Endothelial cell of umbilical vein (primary cell): ENCODE measurements at regions not wholly inside any gene's neighbourhood (a gene's known extent, or its start where the extent isn't known, plus 50 kb on each side); places are given as distances from the start of the nearest gene placed in this dataset.
A peak's percentile ranks its signal among the peaks of the same experiment; 100 is the strongest.

Source experiments
- BruUV-seq: library from RNA; stranded (reverse); fragments of 400-500 nt; replicated peaks from 2 replicates; lab custom pipeline; 2021; lab: Mats Ljungman, UMichigan
- CTCF ChIA-PET: fragments of 300-600, 350-600 bp; sonication (Branson Sonifier 250); formaldehyde crosslinking; loops from one replicate; lab custom pipeline; 2021; ENCODE audit warnings: antibody characterized with exemption, inconsistent platforms; lab: Charles Lee
- POLR2A ChIA-PET: fragments of 300-600, 350-600 bp; sonication (Branson Sonifier 250); formaldehyde crosslinking; loops from one replicate; lab custom pipeline; 2021; ENCODE audit warnings: antibody characterized with exemption, inconsistent platforms; lab: Charles Lee
- DNase-seq: peaks from one replicate; pipeline ENCODE4 v3.0.0-alpha.2; 2011; ENCODE audit warnings: low read depth, low spot score
- FAIRE-seq: peaks from 2 replicates; lab custom pipeline; 2011; peaks lifted over from hg19 to GRCh38; lab: Jason Lieb, UNC
- H2AFZ ChIP-seq: 2 replicates; pipeline ENCODE4 v1.6.0; 2012; ENCODE audit warnings: low read depth, low read length, control low read depth, inconsistent platforms
- H3K27ac ChIP-seq: 2 replicates; pipeline ENCODE4 v1.5.1; 2011; ENCODE audit warnings: low read depth, mild to moderate bottlenecking, control low read depth, low read length, moderate library complexity; ENCODE audit not compliant: insufficient read depth
- H3K27me3 ChIP-seq, 2 experiments: 2 replicates each; pipeline versions ENCODE4 v1.6.0 to v1.6.1; 2011; ENCODE audit warnings: low read length in 2 of 2, mixed read lengths in 1 of 2; ENCODE audit not compliant: control insufficient read depth in 2 of 2, insufficient read depth in 2 of 2
- H3K36me3 ChIP-seq, 2 experiments: 2 replicates in 1 of 2; 3 replicates in 1 of 2; pipeline ENCODE4 v1.5.1; 2011; ENCODE audit warnings: low read length in 2 of 2, mild to moderate bottlenecking in 1 of 2, moderate library complexity in 1 of 2; ENCODE audit not compliant: control insufficient read depth in 2 of 2, insufficient read depth in 2 of 2; ENCODE audit errors: extremely low read depth in 1 of 2
- H3K4me1 ChIP-seq: 3 replicates; pipeline ENCODE4 v1.5.1; 2011; ENCODE audit warnings: mild to moderate bottlenecking, low read length; ENCODE audit not compliant: control insufficient read depth, insufficient read depth; ENCODE audit errors: extremely low read depth
- H3K4me2 ChIP-seq: 2 replicates; pipeline ENCODE4 v1.6.1; 2011; ENCODE audit warnings: low read length, control low read depth, mixed read lengths; ENCODE audit not compliant: insufficient read depth
- H3K4me3 ChIP-seq, 3 experiments: fragments of 200-600 bp in 1 of 3; sonication (generic), shearing (Covaris generic) in 1 of 3; replicated peaks in 1 of 3; 2 replicates each; pipeline ENCODE4 v1.5.1; 2011 to 2016; ENCODE audit warnings: control low read depth in 3 of 3, low read length in 3 of 3, mild to moderate bottlenecking in 2 of 3, inconsistent platforms in 1 of 3, low read depth in 1 of 3, moderate library complexity in 1 of 3; ENCODE audit not compliant: insufficient read depth in 1 of 3
- H3K79me2 ChIP-seq: 2 replicates; pipeline ENCODE4 v1.6.0; 2012; ENCODE audit warnings: low read length, inconsistent platforms; ENCODE audit not compliant: control insufficient read depth, insufficient read depth
- H3K9ac ChIP-seq: replicated peaks from 2 replicates; pipeline ENCODE3; 2011; ENCODE audit warnings: low read length, control low read depth; ENCODE audit not compliant: insufficient read depth; ENCODE audit errors: extremely low read depth
- H3K9me1 ChIP-seq: replicated peaks from 3 replicates; pipeline ENCODE4 v1.6.0; 2011; ENCODE audit warnings: mild to moderate bottlenecking, low read length; ENCODE audit not compliant: control insufficient read depth, insufficient read depth; ENCODE audit errors: extremely low read depth
- H3K9me3 ChIP-seq: replicated peaks from 2 replicates; pipeline ENCODE4 v1.5.1; 2012; ENCODE audit warnings: low read length, inconsistent platforms; ENCODE audit not compliant: control insufficient read depth, insufficient read depth
- H4K20me1 ChIP-seq: replicated peaks from 2 replicates; pipeline ENCODE3; 2011; ENCODE audit warnings: mild to moderate bottlenecking, low read length; ENCODE audit not compliant: control insufficient read depth, insufficient read depth; ENCODE audit errors: extremely low read depth
- EZH2 ChIP-seq: IDR thresholded peaks from 2 replicates; pipeline ENCODE4 v1.6.1; 2012; ENCODE audit warnings: borderline replicate concordance, low read depth, mild to moderate bottlenecking, moderate library complexity, low read length, inconsistent platforms; ENCODE audit not compliant: severe bottlenecking
- FOS ChIP-seq: IDR thresholded peaks from 2 replicates; pipeline ENCODE4 v1.6.1; 2011; ENCODE audit warnings: mild to moderate bottlenecking, low read length, moderate library complexity, borderline replicate concordance; ENCODE audit not compliant: insufficient read depth
- GATA2 ChIP-seq: IDR thresholded peaks from 2 replicates; pipeline ENCODE4 v1.7.0; 2011; ENCODE audit warnings: low read depth, mild to moderate bottlenecking, moderate library complexity, mixed read lengths, low read length; ENCODE audit not compliant: insufficient read length, insufficient read depth
- JUN ChIP-seq: IDR thresholded peaks from 2 replicates; pipeline ENCODE4 v1.6.1; 2011; ENCODE audit warnings: borderline replicate concordance, low read depth; ENCODE audit not compliant: insufficient read length, insufficient read depth
- MYC ChIP-seq: IDR thresholded peaks from one replicate; pipeline ENCODE4 v1.6.1; 2011; ENCODE audit warnings: mild to moderate bottlenecking, low read depth, low read length
- POLR2A ChIP-seq: IDR thresholded peaks from 2 replicates; pipeline ENCODE4 v1.6.1; 2012; ENCODE audit warnings: low read depth, mild to moderate bottlenecking, control low read depth, low read length
- POLR2AphosphoS5 ChIP-seq: IDR thresholded peaks from 2 replicates; pipeline ENCODE4 v1.6.1; 2012; ENCODE audit warnings: low read depth, mild to moderate bottlenecking, control low read depth, low read length, moderate library complexity; ENCODE audit not compliant: insufficient read depth
- dilution Hi-C: fragments of 300-500 bp; cut with MboI; formaldehyde crosslinking; loops from one replicate; pipeline ENCODE4 v1.15.0; 2019; ENCODE audit warnings: low sequenced_read_pairs; ENCODE audit not compliant: extremely low pct_ligation_motif_present
- intact Hi-C: fragments of 100-400 bp; cut with micrococcal nuclease; formaldehyde crosslinking; loops from one replicate; pipeline ENCODE4 v1.10.0; 2022
- TF ChIP-seq, protein P1 (sequence below), 2 donors: IDR thresholded peaks; 1 replicate in 1 of 2; 2 replicates in 1 of 2; pipeline ENCODE4 v1.5.1; 2011; ENCODE audit warnings: low read length in 2 of 2, mild to moderate bottlenecking in 2 of 2, moderate library complexity in 2 of 2, control low read depth in 1 of 2, inconsistent platforms in 1 of 2, low read depth in 1 of 2; ENCODE audit not compliant: insufficient read depth in 1 of 2; ENCODE audit errors: extremely low read depth in 1 of 2
- TF ChIP-seq, protein P2 (sequence below): IDR thresholded peaks from 2 replicates; pipeline ENCODE4 v1.6.1; 2011; ENCODE audit not compliant: insufficient read depth, insufficient read length

DNA sequence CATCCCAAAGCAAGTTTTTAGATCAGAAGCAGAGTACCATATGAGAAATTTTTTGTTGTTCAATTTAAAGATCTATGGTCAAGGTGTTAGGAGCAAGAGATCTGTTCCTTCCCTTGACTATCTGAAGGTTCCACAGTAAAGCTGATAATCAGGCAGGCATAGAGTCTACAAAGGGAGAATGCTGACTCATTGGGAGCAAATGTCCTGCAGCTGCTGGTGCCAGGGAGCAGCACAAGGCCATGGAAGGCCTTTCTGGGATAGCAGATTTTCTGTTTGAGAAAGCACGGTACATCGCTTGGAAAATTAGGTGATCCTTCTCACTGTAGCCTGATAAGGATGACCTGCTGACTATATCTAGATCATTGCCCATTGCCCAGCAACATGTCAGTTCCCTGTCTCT lies 210.1 kb upstream of the C1orf87 start:
- H3K4me2 ChIP-seq, result no peak overlapping the region
- DNase-seq (peak; percentile 20), FAIRE-seq (peak; percentile 70)
- POLR2A ChIA-PET, result no interaction called here
- dilution Hi-C loops, result no loop called here
- BruUV-seq, result no TSS peak
- H3K36me3 ChIP-seq, result no peaks in the 10 kb centered on the region
- CTCF ChIA-PET, result interaction anchor here (1.2 to 2.5 kb wide), 4 partner anchors 313 to 1570 kb away, joined by 3 to 12 read pairs (median 4); no protein-coding TSS in a partner anchor
- no peaks in the 10 kb centered on the region for H3K9me1 ChIP-seq
- TF ChIP-seq, protein P1, sequence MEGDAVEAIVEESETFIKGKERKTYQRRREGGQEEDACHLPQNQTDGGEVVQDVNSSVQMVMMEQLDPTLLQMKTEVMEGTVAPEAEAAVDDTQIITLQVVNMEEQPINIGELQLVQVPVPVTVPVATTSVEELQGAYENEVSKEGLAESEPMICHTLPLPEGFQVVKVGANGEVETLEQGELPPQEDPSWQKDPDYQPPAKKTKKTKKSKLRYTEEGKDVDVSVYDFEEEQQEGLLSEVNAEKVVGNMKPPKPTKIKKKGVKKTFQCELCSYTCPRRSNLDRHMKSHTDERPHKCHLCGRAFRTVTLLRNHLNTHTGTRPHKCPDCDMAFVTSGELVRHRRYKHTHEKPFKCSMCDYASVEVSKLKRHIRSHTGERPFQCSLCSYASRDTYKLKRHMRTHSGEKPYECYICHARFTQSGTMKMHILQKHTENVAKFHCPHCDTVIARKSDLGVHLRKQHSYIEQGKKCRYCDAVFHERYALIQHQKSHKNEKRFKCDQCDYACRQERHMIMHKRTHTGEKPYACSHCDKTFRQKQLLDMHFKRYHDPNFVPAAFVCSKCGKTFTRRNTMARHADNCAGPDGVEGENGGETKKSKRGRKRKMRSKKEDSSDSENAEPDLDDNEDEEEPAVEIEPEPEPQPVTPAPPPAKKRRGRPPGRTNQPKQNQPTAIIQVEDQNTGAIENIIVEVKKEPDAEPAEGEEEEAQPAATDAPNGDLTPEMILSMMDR (IDR thresholded peaks at IDR 0.05; ENCODE audit: extremely low read depth in 1 of 2, insufficient read depth in 1 of 2, low read depth in 1 of 2, low read length in 2 of 2), result no peak
- TF ChIP-seq FOS, result peak; percentile 36
- H3K79me2 ChIP-seq, result no peaks in the 10 kb centered on the region
- peak overlapping the region; percentile 65 for H2AFZ ChIP-seq
- no peak overlapping the region for H3K27ac ChIP-seq
- intact Hi-C loops, result loop anchor here (5.0 to 10.0 kb wide), 3 partner anchors 544 to 1304 kb away; no protein-coding TSS in a partner anchor
- no peaks in the 10 kb centered on the region for H3K9me3 ChIP-seq
- no peak overlapping the region for H3K4me3 ChIP-seq
- peaks cover 40% of the 10 kb centered on the region for H3K4me1 ChIP-seq
- H4K20me1 ChIP-seq, result no peaks in the 10 kb centered on the region
- H3K27me3 ChIP-seq, result no peaks in the 10 kb centered on the region
- no peak overlapping the region for H3K9ac ChIP-seq

DNA sequence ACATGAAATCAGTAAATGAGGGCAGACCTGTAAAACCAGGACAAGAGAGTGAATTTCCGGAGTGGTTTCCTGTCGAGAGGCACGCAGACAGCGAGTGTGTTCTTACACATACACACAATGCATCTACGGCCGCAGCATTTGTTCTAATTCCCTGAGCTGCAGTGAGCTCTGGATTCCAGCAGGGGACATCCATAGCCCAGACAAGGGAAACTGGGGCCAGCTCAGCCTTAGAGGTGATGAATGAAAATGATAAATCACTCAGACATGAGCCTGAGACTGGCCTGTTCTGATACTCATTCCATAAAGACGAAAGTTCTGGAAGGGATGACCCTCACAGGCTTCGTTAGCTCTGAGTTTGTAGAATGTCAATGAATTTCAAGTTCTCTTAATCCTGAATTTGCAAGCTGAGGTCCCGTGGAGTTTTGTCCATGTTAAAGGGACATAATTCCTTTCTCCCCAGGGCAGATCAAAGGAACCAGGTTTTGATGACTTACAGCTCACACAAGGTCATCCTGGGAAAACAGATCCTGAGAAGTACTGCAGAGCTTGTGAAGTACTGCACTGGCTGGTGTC lies 207.9 kb upstream of the C1orf87 start:
- H2AFZ ChIP-seq, result peak overlapping the region; percentile 52
- H3K4me2 ChIP-seq, result peak overlapping the region; percentile 60
- dilution Hi-C loops, result no loop called here
- no peaks in the 10 kb centered on the region for H3K79me2 ChIP-seq
- ChIA-PET CTCF (interaction anchor here (0.6 to 3.5 kb wide), 77 partner anchors 8 to 1572 kb away, joined by 3 to 149 read pairs (median 5); no protein-coding TSS in a partner anchor), POLR2A (interaction anchor here (1.0 kb wide), 1 partner anchor 483 kb away, joined by 3 read pairs; no protein-coding TSS in a partner anchor)
- peaks cover 40% of the 10 kb centered on the region for H3K4me1 ChIP-seq
- peak overlapping the region; percentile 16 for H3K9ac ChIP-seq
- peak; percentile 92 for DNase-seq
- no peaks in the 10 kb centered on the region for H4K20me1 ChIP-seq
- no peaks in the 10 kb centered on the region for H3K9me3 ChIP-seq
- H3K27ac ChIP-seq, result peak overlapping the region; percentile 74
- no peak for TF ChIP-seq JUN
- peak; percentile 84 for TF ChIP-seq FOS
- no peak for TF ChIP-seq MYC
- peak; percentile 55 for TF ChIP-seq POLR2AphosphoS5
- TF ChIP-seq, protein P1 (IDR thresholded peaks at IDR 0.05; ENCODE audit: extremely low read depth in 1 of 2, insufficient read depth in 1 of 2, low read depth in 1 of 2, low read length in 2 of 2), result peak; percentile 92 to 98
- peak; percentile 68 for TF ChIP-seq GATA2
- TF ChIP-seq EZH2, result no peak
- TF ChIP-seq POLR2A, result no peak
- TF ChIP-seq, protein P2, sequence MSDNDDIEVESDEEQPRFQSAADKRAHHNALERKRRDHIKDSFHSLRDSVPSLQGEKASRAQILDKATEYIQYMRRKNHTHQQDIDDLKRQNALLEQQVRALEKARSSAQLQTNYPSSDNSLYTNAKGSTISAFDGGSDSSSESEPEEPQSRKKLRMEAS, result no peak
- BruUV-seq, result no TSS peak
- no peak overlapping the region for H3K4me3 ChIP-seq
- no peaks in the 10 kb centered on the region for H3K36me3 ChIP-seq
- no peaks in the 10 kb centered on the region for H3K27me3 ChIP-seq
- no peaks in the 10 kb centered on the region for H3K9me1 ChIP-seq
- intact Hi-C loops, result loop anchor here (1.0 to 10.0 kb wide), 18 partner anchors 124 to 1571 kb away; no protein-coding TSS in a partner anchor
- FAIRE-seq, result peak; percentile 98
